HepG2 (cell line): ENCODE measurements at regions not wholly inside any gene's neighbourhood (a gene's known extent, or its start where the extent isn't known, plus 50 kb on each side); places are given as distances from the start of the nearest gene placed in this dataset.

ENCODE experiments used
- ATAC-seq: fragments of 200-7000 bp; cut with Tn5 transposase; 3 replicates; pipeline ENCODE4 v1.9.1; 2020; ENCODE audit warnings: mild to moderate bottlenecking, moderate library complexity
- BruUV-seq: library from RNA; stranded (reverse); fragments of 400-500 nt; replicated peaks from 2 replicates; lab custom pipeline; 2021; lab: Mats Ljungman, UMichigan
- CTCF ChIA-PET: fragments of 300-600 bp; formaldehyde crosslinking; extraction: SDS; loops from one replicate; lab custom pipeline; 2021; ENCODE audit warnings: low total read pairs, inconsistent platforms, low intra/inter-chr PET ratio; lab: Yijun Ruan, JAX
- POLR2A ChIA-PET: fragments of 350-600 bp; sonication (Branson Sonifier 250); formaldehyde crosslinking; loops from one replicate; lab custom pipeline; 2020; ENCODE audit warnings: antibody characterized with exemption, inconsistent platforms; lab: Yijun Ruan, JAX
- DNase-seq: peaks from one replicate; pipeline ENCODE4 v3.0.0-alpha.2; 2015; ENCODE audit warnings: low spot score
- FAIRE-seq: peaks from 3 replicates; lab custom pipeline; 2011; peaks lifted over from hg19 to GRCh38; lab: Jason Lieb, UNC
- H2AFZ ChIP-seq: one replicate; pipeline ENCODE4 v1.6.1; 2011; ENCODE audit warnings: low read length, inconsistent platforms
- H3K27ac ChIP-seq: fragments of 300-600 bp; 3 replicates; pipeline ENCODE4 v1.8.0; 2011; ENCODE audit warnings: mixed run types, mild to moderate bottlenecking, mixed read lengths, low read length, inconsistent platforms; ENCODE audit not compliant: insufficient read depth; ENCODE audit errors: extremely low read length
- H3K27me3 ChIP-seq, 2 experiments: fragments of 200-600 bp in 1 of 2; 2 replicates in 1 of 2; 3 replicates in 1 of 2; pipeline versions ENCODE4 v1.6.0 to v1.8.0; 2011; ENCODE audit warnings: low read length in 2 of 2, mild to moderate bottlenecking in 2 of 2, moderate library complexity in 2 of 2, inconsistent platforms in 1 of 2; ENCODE audit not compliant: insufficient read depth in 2 of 2, control insufficient read depth in 1 of 2
- H3K36me3 ChIP-seq, 2 experiments: fragments of 200-600 bp in 1 of 2; replicated peaks in 1 of 2; 2 replicates in 1 of 2; 3 replicates in 1 of 2; pipeline versions ENCODE4 v1.5.1 to v1.8.0; 2011; ENCODE audit warnings: low read length in 2 of 2, inconsistent platforms in 1 of 2; ENCODE audit not compliant: insufficient read depth in 2 of 2, control insufficient read depth in 1 of 2
- H3K4me1 ChIP-seq: 2 replicates; pipeline ENCODE4 v1.5.1; 2012; ENCODE audit warnings: low read length, inconsistent platforms; ENCODE audit not compliant: insufficient read depth
- H3K4me2 ChIP-seq: 2 replicates; pipeline ENCODE4 v1.6.0; 2011; ENCODE audit warnings: low read depth, low read length, inconsistent platforms
- H3K4me3 ChIP-seq, 3 experiments: fragments of 200-600 bp in 1 of 3; sonication (generic), shearing (Covaris generic) in 1 of 3; replicated peaks in 1 of 3; 2 replicates each; pipeline ENCODE4 v1.5.1; 2011 to 2016; ENCODE audit warnings: low read length in 3 of 3, inconsistent platforms in 2 of 3, low read depth in 2 of 3, mild to moderate bottlenecking in 2 of 3, control low read depth in 1 of 3, mixed read lengths in 1 of 3; ENCODE audit not compliant: insufficient read depth in 1 of 3
- H3K79me2 ChIP-seq: one replicate; pipeline ENCODE4 v1.6.1; 2011; ENCODE audit warnings: low read length, inconsistent platforms; ENCODE audit not compliant: insufficient read depth
- H3K9ac ChIP-seq: 2 replicates; pipeline ENCODE4 v1.6.0; 2011; ENCODE audit warnings: mild to moderate bottlenecking, low read depth, low read length, inconsistent platforms; ENCODE audit not compliant: insufficient read depth
- H3K9me3 ChIP-seq: 2 replicates; pipeline ENCODE4 v1.5.1; 2012; ENCODE audit warnings: mild to moderate bottlenecking, low read length
- H4K20me1 ChIP-seq: 2 replicates; pipeline ENCODE4 v1.6.0; 2011; ENCODE audit warnings: inconsistent platforms, mild to moderate bottlenecking, low read length, moderate library complexity; ENCODE audit not compliant: insufficient read depth
- MTA1 ChIP-seq: sonication (generic); formaldehyde crosslinking; IDR thresholded peaks from 2 replicates; pipeline ENCODE4 v1.4.0; 2020; ENCODE audit warnings: missing genetic modification reagents, mild to moderate bottlenecking, borderline replicate concordance
- NFIC ChIP-seq: IDR thresholded peaks from 2 replicates; pipeline ENCODE4 v1.6.1; 2012; ENCODE audit warnings: mild to moderate bottlenecking, low read length, inconsistent platforms
- NKX3-1 ChIP-seq: sonication (generic); formaldehyde crosslinking; IDR thresholded peaks from 2 replicates; pipeline ENCODE4 v1.5.0; 2020; ENCODE audit warnings: missing genetic modification reagents
- SP1 ChIP-seq, 2 experiments: fragments of 450-650 bp in 1 of 2; sonication (generic) in 1 of 2; formaldehyde crosslinking in 1 of 2; IDR thresholded peaks; 2 replicates each; pipeline versions ENCODE4 v1.4.0 to v1.6.1; 2016 to 2020; ENCODE audit warnings: missing genetic modification reagents in 1 of 2
- XBP1 ChIP-seq: sonication (generic); formaldehyde crosslinking; IDR thresholded peaks from 2 replicates; pipeline ENCODE4 v1.5.0; 2020; ENCODE audit warnings: missing genetic modification reagents
- ZBTB43 ChIP-seq: sonication (generic); formaldehyde crosslinking; conservative IDR thresholded peaks from 2 replicates; pipeline ENCODE4 v1.4.0; 2020; ENCODE audit warnings: missing genetic modification reagents
- ZNF557 ChIP-seq: sonication (generic); formaldehyde crosslinking; IDR thresholded peaks from 2 replicates; pipeline ENCODE4 v1.4.0; 2020; ENCODE audit warnings: missing genetic modification reagents
- ZNF607 ChIP-seq: sonication (generic); formaldehyde crosslinking; IDR thresholded peaks from 2 replicates; pipeline ENCODE4 v1.5.1; 2020; ENCODE audit warnings: missing genetic modification reagents, mild to moderate bottlenecking, borderline replicate concordance
- ZNF709 ChIP-seq: sonication (generic); formaldehyde crosslinking; IDR thresholded peaks from 2 replicates; pipeline ENCODE4 v1.5.0; 2020; ENCODE audit warnings: mild to moderate bottlenecking, missing genetic modification reagents
- WGBS: methylation state at CpG from one replicate; pipeline ENCODE4 v1.1.6; 2017; ENCODE audit warnings: low lambda C conversion rate; 5-methylcytosine and 5-hydroxymethylcytosine counted together
- in situ Hi-C: cut with HindIII; loops from 2 replicates; pipeline ENCODE4 v1.10.0; 2017; ENCODE audit warnings: low pct_unique_long_range_greater_than_20kb; ENCODE audit not compliant: extremely low pct_ligation_motif_present
- intact Hi-C: fragments of 100-400 bp; cut with micrococcal nuclease; formaldehyde crosslinking; loops from one replicate; pipeline ENCODE4 v1.10.0; 2022; ENCODE audit not compliant: unreplicated experiment
- TF ChIP-seq, protein P1 (sequence below): sonication (generic); formaldehyde crosslinking; IDR thresholded peaks from 2 replicates; pipeline ENCODE4 v1.8.1; 2023; ENCODE audit warnings: mild to moderate bottlenecking, inconsistent platforms, moderate library complexity, missing genetic modification reagents, borderline replicate concordance
- TF ChIP-seq, protein P2 (sequence below): sonication (generic); formaldehyde crosslinking; IDR thresholded peaks from 2 replicates; pipeline ENCODE4 v1.8.1; 2022; ENCODE audit warnings: mild to moderate bottlenecking, missing genetic modification reagents
- TF ChIP-seq, protein P3 (sequence below): IDR thresholded peaks from 2 replicates; pipeline ENCODE4 v1.6.1; 2018; ENCODE audit warnings: missing genetic modification reagents

- no peak for TF ChIP-seq ZBTB43 (CRISPR knock-in tag)
- TF ChIP-seq SP1 (IDR thresholded peaks at IDR 0.05), result no peak
- TF ChIP-seq SP1 (CRISPR knock-in tag; IDR thresholded peaks at IDR 0.05), result no peak
- no peak for TF ChIP-seq ZNF607 (CRISPR knock-in tag)
- TF ChIP-seq NKX3-1 (CRISPR knock-in tag), result no peak
- TF ChIP-seq, protein P1, sequence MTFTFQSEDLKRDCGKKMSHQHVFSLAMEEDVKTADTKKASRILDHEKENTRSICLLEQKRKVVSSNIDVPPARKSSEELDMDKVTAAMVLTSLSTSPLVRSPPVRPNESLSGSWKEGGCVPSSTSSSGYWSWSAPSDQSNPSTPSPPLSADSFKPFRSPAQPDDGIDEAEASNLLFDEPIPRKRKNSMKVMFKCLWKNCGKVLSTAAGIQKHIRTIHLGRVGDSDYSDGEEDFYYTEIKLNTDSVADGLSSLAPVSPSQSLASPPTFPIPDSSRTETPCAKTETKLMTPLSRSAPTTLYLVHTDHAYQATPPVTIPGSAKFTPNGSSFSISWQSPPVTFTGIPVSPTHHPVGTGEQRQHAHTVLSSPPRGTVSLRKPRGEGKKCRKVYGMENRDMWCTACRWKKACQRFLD (CRISPR knock-in tag), result no peak
- no peak for TF ChIP-seq ZNF557 (CRISPR knock-in tag)
- no peak for TF ChIP-seq NFIC
- TF ChIP-seq, protein P2, sequence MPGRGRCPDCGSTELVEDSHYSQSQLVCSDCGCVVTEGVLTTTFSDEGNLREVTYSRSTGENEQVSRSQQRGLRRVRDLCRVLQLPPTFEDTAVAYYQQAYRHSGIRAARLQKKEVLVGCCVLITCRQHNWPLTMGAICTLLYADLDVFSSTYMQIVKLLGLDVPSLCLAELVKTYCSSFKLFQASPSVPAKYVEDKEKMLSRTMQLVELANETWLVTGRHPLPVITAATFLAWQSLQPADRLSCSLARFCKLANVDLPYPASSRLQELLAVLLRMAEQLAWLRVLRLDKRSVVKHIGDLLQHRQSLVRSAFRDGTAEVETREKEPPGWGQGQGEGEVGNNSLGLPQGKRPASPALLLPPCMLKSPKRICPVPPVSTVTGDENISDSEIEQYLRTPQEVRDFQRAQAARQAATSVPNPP (CRISPR knock-in tag), result no peak
These were observed 280.7 kb upstream of the RND3 start (continued) for GRCh38 chr2:150767991-150768746.

DNA sequence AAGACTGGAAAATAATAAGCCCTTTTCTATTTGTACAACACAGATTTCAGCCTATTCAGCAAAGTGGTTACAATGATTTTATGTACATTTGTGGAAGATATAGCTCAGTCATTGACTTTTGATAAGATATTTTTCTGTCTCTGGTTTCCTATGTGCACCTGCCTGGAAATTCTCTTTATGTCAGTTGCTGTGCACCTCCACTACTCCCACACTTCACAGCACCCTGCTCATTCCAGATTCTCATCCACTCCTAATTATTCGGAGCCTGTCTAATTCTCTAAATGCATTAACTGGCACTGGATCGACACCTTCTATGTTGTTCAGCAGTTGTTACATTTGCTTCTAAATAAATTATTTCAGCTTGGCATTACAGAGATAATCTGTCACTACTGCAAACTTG lies 275.1 kb upstream of the RND3 start:
- no peak overlapping the region for H3K4me3 ChIP-seq
- no peak overlapping the region for H2AFZ ChIP-seq
- H3K4me1 ChIP-seq, result no peaks in the 10 kb centered on the region
- H4K20me1 ChIP-seq, result no peaks in the 10 kb centered on the region
- DNase-seq (no peak), ATAC-seq (no peak)
- H3K4me2 ChIP-seq, result no peak overlapping the region
- no peaks in the 10 kb centered on the region for H3K9me3 ChIP-seq
- in situ Hi-C loops (no loop called here), intact Hi-C loops (no loop called here)
- no peaks in the 10 kb centered on the region for H3K36me3 ChIP-seq
- H3K27ac ChIP-seq, result no peak overlapping the region
- BruUV-seq, result no TSS peak
- H3K79me2 ChIP-seq, result no peaks in the 10 kb centered on the region
- no peaks in the 10 kb centered on the region for H3K27me3 ChIP-seq
- TF ChIP-seq ZNF709 (CRISPR knock-in tag) (no peak), MTA1 (no peak), XBP1 (no peak)
- TF ChIP-seq, protein P3, sequence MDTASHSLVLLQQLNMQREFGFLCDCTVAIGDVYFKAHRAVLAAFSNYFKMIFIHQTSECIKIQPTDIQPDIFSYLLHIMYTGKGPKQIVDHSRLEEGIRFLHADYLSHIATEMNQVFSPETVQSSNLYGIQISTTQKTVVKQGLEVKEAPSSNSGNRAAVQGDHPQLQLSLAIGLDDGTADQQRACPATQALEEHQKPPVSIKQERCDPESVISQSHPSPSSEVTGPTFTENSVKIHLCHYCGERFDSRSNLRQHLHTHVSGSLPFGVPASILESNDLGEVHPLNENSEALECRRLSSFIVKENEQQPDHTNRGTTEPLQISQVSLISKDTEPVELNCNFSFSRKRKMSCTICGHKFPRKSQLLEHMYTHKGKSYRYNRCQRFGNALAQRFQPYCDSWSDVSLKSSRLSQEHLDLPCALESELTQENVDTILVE, result no peak
- TF ChIP-seq, all 625 proteins: peak for 0
- 7% methylated on average over 2 of the region's 2 CpGs for WGBS
- CTCF ChIA-PET, result no interaction called here
- FAIRE-seq, result no peak
- POLR2A ChIA-PET, result no interaction called here
- no peak overlapping the region for H3K9ac ChIP-seq
